Fibroblast of peridontal ligament (primary cell): ENCODE measurements at regions not wholly inside any gene's neighbourhood (a gene's known extent, or its start where the extent isn't known, plus 50 kb on each side); places are given as distances from the start of the nearest gene placed in this dataset.
"Not testable (repeated sequence)": the region's sequence is repeated elsewhere in the genome, so short reads cannot be mapped to it uniquely, and the experiment has no call there.

Source experiments
- DNase-seq: peaks from one replicate; pipeline ENCODE4 v3.0.0-alpha.2; 2010; ENCODE audit errors: extremely low read depth

GRCh38 chr13:71303144-71303543 is 563.9 kb downstream of the DACH1 start:
- no peak for DNase-seq

GRCh38 chr13:71300602-71301001 is 566.4 kb downstream of the DACH1 start:
- DNase-seq, result no peak

DNA sequence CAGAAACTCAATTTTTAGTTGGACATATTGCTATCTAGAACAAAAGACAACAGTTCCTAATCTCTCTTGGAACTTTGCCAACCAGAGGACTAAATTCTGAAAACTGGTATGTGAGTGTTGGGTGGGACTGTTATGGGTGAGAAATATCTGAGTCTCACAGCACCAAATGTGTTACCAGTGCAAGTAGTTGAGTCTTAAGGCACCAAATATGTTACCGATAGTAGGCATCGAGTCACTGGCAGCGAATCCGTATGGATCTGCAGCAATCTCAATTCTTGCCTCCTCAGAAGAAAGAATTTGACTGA is 575.2 kb downstream of the DACH1 start:
- DNase-seq, result no peak

DNA sequence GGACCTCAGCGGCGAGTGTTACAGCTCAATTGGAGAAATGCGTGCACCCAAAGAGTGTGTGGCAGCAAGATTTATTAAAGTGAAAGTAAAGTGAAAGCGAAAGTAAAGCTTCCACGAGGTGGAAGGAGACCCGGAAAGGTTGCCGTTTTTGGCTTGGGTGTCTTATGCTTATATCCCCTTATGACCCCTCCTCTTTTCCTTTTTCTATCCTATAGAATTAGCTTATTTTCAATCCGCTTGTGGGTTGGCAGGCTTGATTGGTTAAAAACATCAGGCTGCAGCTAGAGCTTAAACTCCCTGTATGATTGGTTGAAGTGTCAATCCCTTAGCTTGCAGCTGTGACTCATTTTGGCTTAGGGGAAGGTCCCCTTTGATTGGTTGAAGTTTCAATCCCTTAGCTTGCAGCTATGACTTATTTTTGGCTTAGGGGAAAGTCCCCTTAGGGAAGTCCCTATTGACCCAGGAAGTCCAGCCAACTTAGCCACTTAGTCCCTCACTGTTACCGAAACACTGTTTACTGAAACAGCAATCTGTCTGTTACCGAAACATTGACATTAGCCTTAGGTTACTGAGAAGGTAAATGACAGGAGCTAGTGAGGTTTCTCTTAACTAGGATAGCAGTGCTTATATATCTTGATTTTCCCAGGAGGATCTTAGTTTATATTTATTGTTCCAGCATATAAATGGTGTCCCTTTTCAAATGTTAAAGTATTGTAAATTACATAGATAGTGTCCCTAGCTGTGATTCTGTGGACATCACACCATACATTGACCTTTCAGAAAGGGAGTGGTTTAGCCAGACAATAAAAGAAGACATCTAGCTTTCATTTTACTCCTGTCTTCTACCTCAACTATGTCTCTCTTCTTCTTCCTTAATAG is 575.8 kb downstream of the DACH1 start:
- peak; percentile 46 for DNase-seq

- DNase-seq, result not testable (repeated sequence)
Measured at GRCh38 chr13:71289980-71290379, 577.0 kb downstream of the DACH1 start.

GRCh38 chr13:71285700-71286099 is 581.3 kb downstream of the DACH1 start:
- no peak for DNase-seq

DNA sequence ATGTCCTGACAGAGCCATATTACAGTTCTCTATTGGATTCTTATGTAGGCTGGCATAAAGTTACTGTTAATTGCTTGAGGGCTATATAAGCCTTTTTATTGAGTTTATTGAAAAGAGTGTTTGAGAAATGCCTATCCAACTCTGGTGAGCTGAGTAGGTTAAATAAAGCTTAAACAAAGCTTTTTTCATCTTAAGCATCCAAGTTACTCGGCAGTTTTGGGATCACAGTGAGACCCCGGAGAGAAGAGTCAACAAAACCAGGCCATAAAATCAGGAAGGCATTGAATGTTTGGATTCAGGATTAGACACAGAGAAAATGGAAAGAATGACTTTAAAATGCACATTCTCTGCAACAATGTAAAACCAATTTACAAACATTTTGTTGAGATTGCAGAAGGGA is 588.5 kb downstream of the DACH1 start:
- DNase-seq, result no peak

- no peak for DNase-seq
Measured at GRCh38 chr13:71274923-71275608, 591.9 kb downstream of the DACH1 start.

DNA sequence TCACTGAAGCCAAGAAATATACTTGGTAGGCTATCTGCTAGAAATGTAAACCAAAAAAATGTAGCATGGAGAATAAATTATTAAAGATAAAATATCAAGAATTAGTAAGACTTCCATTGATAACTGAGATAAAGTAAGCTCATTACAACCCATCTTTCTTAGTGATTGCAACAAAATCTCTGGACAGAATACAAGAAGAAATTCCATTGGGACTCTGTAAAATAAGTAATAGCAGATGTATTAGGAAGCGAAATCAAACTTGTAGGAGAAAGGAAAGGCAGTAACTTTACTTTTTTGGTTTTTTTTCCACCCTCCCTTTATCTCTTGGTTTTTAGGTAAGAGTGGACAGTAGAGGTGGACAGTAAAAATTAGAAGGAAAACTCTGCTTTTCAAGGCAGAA is 605.7 kb downstream of the DACH1 start:
- DNase-seq, result no peak

- DNase-seq, result no peak
Measured at GRCh38 chr13:71260246-71260645, 606.8 kb downstream of the DACH1 start.

DNA sequence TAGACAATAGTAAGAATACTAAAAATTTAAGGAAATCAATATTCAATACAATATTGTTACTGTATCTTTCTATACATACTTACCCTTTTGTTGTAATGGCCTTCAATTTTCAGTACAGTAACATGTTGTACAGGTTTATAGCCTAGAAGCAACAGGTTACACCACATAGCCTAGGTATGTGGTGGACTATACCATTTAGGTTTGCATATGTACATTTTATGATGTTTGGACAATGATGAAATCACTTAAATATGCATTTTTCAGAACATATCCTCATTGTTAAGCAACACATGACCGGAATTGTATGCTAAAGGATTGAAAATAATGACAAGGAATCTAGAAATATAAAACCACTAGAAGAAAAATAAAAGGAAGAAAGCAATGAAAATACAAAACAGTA is 611.4 kb downstream of the DACH1 start:
- DNase-seq, result no peak

DNA sequence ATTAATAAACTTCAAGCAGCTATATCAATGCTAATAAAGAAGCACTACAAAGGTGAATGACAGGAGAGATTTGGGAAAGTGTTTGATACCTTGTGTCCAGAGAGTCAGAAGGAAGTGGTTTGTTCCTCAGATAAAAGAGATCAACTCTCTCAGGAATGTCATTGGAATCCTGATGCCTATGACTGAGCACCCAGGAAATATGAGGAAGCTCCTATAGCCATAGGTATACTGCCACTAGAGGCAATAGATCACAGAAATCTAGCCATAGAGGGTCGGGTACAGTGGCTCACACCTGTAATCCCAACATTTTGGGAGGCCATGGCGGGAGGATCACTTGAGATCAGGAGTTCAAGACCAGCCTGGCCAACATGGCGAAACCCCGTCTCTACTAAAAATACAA is 612.6 kb downstream of the DACH1 start:
- DNase-seq, result no peak

- no peak for DNase-seq
Measured at GRCh38 chr13:71252184-71252704, 614.8 kb downstream of the DACH1 start.

GRCh38 chr13:71251292-71251951 is 615.6 kb downstream of the DACH1 start:
- no peak for DNase-seq

GRCh38 chr13:71249011-71249410 is 618.0 kb downstream of the DACH1 start:
- no peak for DNase-seq

DNA sequence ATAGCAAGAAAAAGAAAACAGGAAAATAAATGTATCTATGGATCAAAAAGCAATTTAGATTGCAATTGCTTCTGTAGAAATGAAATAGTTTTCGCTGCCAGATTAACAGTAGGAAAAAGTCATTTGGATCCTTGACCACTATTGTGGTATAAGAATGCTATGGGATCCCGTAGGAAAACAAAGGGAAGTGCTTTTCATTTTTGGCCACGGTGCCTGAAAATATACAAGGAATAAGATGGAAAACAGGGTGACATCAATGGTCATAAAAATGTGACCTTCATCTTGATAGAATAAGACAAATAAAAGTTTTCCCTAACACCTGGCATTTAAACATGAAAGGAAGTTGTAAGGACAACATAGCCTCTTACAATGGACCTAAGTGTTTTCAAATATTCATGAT is 622.8 kb downstream of the DACH1 start:
- DNase-seq, result no peak

GRCh38 chr13:71242201-71242600 is 624.8 kb downstream of the DACH1 start:
- DNase-seq, result no peak

DNA sequence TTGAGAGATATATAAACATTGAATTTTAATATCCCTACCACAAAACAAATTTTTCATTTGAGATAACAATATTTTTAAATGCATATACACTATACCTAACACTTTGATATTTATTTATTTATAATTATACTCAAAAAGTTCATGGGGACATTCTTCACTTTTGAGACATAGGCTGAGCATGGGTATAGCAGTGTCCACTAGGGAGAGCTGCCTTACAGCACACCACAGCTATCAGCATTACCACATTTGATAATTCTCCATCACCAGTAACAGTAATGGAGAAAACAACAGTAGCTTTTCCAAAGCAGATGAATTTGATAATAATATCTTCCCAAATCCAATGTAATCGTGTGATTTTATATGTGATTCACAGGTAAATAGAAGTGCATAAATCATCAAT is 626.1 kb downstream of the DACH1 start:
- DNase-seq, result no peak

GRCh38 chr13:71237332-71237731 is 629.7 kb downstream of the DACH1 start:
- DNase-seq, result no peak

- no peak for DNase-seq
Measured at GRCh38 chr13:71219698-71220415, 647.1 kb downstream of the DACH1 start.

- DNase-seq, result no peak
Measured at GRCh38 chr13:71218960-71219359, 648.0 kb downstream of the DACH1 start.

DNA sequence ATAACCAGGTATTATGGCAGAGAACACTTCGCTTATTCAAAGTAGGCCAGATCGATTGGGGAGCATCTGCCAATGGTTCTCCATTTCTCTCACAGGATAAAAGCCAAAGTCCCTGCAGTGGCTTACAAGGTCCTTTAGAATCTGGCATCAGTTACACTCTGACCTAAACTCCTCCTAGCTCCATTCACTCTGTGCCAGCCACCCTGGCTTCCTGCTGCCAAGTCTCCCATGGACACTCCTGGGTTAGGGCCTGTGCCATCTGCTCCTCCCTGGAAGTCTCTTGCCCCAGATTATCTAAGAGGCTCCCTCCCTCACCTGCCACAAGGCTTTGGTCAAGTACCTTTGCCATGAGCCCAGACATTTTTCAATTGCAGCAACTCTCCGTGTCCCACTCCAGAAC is 649.2 kb downstream of the DACH1 start:
- no peak for DNase-seq
